ENCODE measurements at regions not wholly inside any gene's neighbourhood (a gene's known extent, or its start where the extent isn't known, plus 50 kb on each side); places are given as distances from the start of the nearest gene placed in this dataset.

- TF ChIP-seq ZFX (IDR thresholded peaks at IDR 0.05) (no peak), CTCF (conservative IDR thresholded peaks at IDR 0.05) (no peak)
- H3K27ac ChIP-seq, result no peak overlapping the region
Measured at GRCh38 chrX:95835223-95835622, 849.4 kb upstream of the DIAPH2 start.

- H3K27ac ChIP-seq, result no peak overlapping the region
- TF ChIP-seq ZFX (IDR thresholded peaks at IDR 0.05), result no peak
- TF ChIP-seq CTCF (conservative IDR thresholded peaks at IDR 0.05), result no peak
Measured at GRCh38 chrX:95836517-95836916, 848.1 kb upstream of the DIAPH2 start.

GRCh38 chrX:95841863-95842262 lies 842.8 kb upstream of the DIAPH2 start:
- no peak overlapping the region for H3K27ac ChIP-seq
- no peak for TF ChIP-seq ZFX (IDR thresholded peaks at IDR 0.05)
- TF ChIP-seq CTCF (conservative IDR thresholded peaks at IDR 0.05), result no peak

GRCh38 chrX:95860127-95860526 lies 824.5 kb upstream of the DIAPH2 start:
- no peak for TF ChIP-seq ZFX (IDR thresholded peaks at IDR 0.05)
- no peak for TF ChIP-seq CTCF (conservative IDR thresholded peaks at IDR 0.05)
- H3K27ac ChIP-seq, result no peak overlapping the region

- TF ChIP-seq CTCF (conservative IDR thresholded peaks at IDR 0.05), result no peak
- TF ChIP-seq ZFX (IDR thresholded peaks at IDR 0.05), result no peak
Measured at GRCh38 chrX:95875661-95876060, 809.0 kb upstream of the DIAPH2 start.

GRCh38 chrX:95878874-95879273 lies 805.8 kb upstream of the DIAPH2 start:
- TF ChIP-seq CTCF (conservative IDR thresholded peaks at IDR 0.05) (no peak), ZFX (IDR thresholded peaks at IDR 0.05) (no peak)
- no peak overlapping the region for H3K27ac ChIP-seq

More at GRCh38 chrX:95875661-95876060, 809.0 kb upstream of the DIAPH2 start:
- H3K27ac ChIP-seq, result no peak overlapping the region

- no peak overlapping the region for H3K27ac ChIP-seq
- TF ChIP-seq CTCF (conservative IDR thresholded peaks at IDR 0.05), result no peak
- TF ChIP-seq ZFX (IDR thresholded peaks at IDR 0.05), result no peak
Measured at GRCh38 chrX:95884186-95884585, 800.5 kb upstream of the DIAPH2 start.

All from C4-2B (cell line).